H9 (cell line): ENCODE measurements at regions not wholly inside any gene's neighbourhood (a gene's known extent, or its start where the extent isn't known, plus 50 kb on each side); places are given as distances from the start of the nearest gene placed in this dataset.

Experiments
- DNase-seq: peaks from one replicate; pipeline ENCODE4 v3.0.0-alpha.2; 2017
- H2AFZ ChIP-seq: one replicate; pipeline ENCODE4 v1.6.1; 2013; ENCODE audit warnings: mild to moderate bottlenecking, low read length, control low read depth, moderate library complexity
- H2AK5ac ChIP-seq: 2 replicates; pipeline ENCODE4 v1.6.1; 2013; ENCODE audit warnings: low read length, control low read depth, mixed read lengths; ENCODE audit not compliant: insufficient read length
- H2BK120ac ChIP-seq: one replicate; pipeline ENCODE4 v1.6.1; 2013; ENCODE audit warnings: low read depth, mild to moderate bottlenecking, low read length, control low read depth, inconsistent platforms; ENCODE audit not compliant: poor library complexity, severe bottlenecking
- H2BK12ac ChIP-seq: 2 replicates; pipeline ENCODE4 v1.6.1; 2013; ENCODE audit warnings: low read length, control low read depth, mixed read lengths, low read depth; ENCODE audit not compliant: insufficient read length
- H2BK15ac ChIP-seq: 2 replicates; pipeline ENCODE4 v1.6.1; 2013; ENCODE audit warnings: low read depth, low read length, control low read depth
- H2BK20ac ChIP-seq: one replicate; pipeline ENCODE4 v1.6.1; 2013; ENCODE audit warnings: low read depth, mild to moderate bottlenecking, low read length, control low read depth, inconsistent platforms; ENCODE audit not compliant: poor library complexity, severe bottlenecking
- H2BK5ac ChIP-seq: 2 replicates; pipeline ENCODE4 v1.6.1; 2013; ENCODE audit warnings: low read length, control low read depth, mixed read lengths; ENCODE audit not compliant: insufficient read length
- H3K14ac ChIP-seq: 2 replicates; pipeline ENCODE4 v1.6.1; 2013; ENCODE audit warnings: low read length, control low read depth; ENCODE audit not compliant: insufficient read depth
- H3K18ac ChIP-seq: 2 replicates; pipeline ENCODE4 v1.6.1; 2013; ENCODE audit warnings: low read depth, mild to moderate bottlenecking, mixed read lengths, low read length, control low read depth; ENCODE audit not compliant: insufficient read length
- H3K23ac ChIP-seq: 2 replicates; pipeline ENCODE4 v1.6.1; 2013; ENCODE audit warnings: low read length, control low read depth, mixed read lengths, low read depth; ENCODE audit not compliant: insufficient read length
- H3K23me2 ChIP-seq: 2 replicates; pipeline ENCODE4 v1.6.1; 2013; ENCODE audit warnings: low read depth, mild to moderate bottlenecking, mixed read lengths, low read length, control low read depth; ENCODE audit not compliant: insufficient read length, poor library complexity, severe bottlenecking
- H3K27ac ChIP-seq: 2 replicates; pipeline ENCODE4 v1.5.1; 2013; ENCODE audit warnings: low read length, control low read depth, mixed read lengths, low read depth; ENCODE audit not compliant: insufficient read length
- H3K27me3 ChIP-seq: 2 replicates; pipeline ENCODE4 v1.6.1; 2013; ENCODE audit warnings: low read length, control low read depth, inconsistent platforms; ENCODE audit not compliant: insufficient read depth
- H3K4ac ChIP-seq: 2 replicates; pipeline ENCODE4 v1.6.1; 2013; ENCODE audit warnings: low read depth, mild to moderate bottlenecking, control low read depth, inconsistent platforms, low read length, moderate library complexity
- H3K4me1 ChIP-seq: 2 replicates; pipeline ENCODE4 v1.6.1; 2013; ENCODE audit warnings: low read length, control low read depth, inconsistent platforms; ENCODE audit not compliant: insufficient read depth
- H3K4me2 ChIP-seq: 2 replicates; pipeline ENCODE4 v1.6.1; 2013; ENCODE audit warnings: low read length, control low read depth, mixed read lengths; ENCODE audit not compliant: insufficient read length, insufficient read depth
- H3K56ac ChIP-seq: 2 replicates; pipeline ENCODE4 v1.6.1; 2013; ENCODE audit warnings: low read depth, mild to moderate bottlenecking, mixed read lengths, low read length, control low read depth; ENCODE audit not compliant: insufficient read length
- H3K79me1 ChIP-seq: 2 replicates; pipeline ENCODE4 v1.6.1; 2013; ENCODE audit warnings: low read depth, mild to moderate bottlenecking, moderate library complexity, low read length, control low read depth, inconsistent platforms; ENCODE audit not compliant: insufficient read depth, poor library complexity, severe bottlenecking
- H3K79me2 ChIP-seq: 2 replicates; pipeline ENCODE4 v1.6.1; 2013; ENCODE audit warnings: low read length, control low read depth, inconsistent platforms; ENCODE audit not compliant: insufficient read depth
- H3K9ac ChIP-seq: 2 replicates; pipeline ENCODE4 v1.6.1; 2013; ENCODE audit warnings: low read length, control low read depth, mixed read lengths; ENCODE audit not compliant: insufficient read length; ENCODE audit errors: extremely low read depth
- H3K9me3 ChIP-seq: one replicate; pipeline ENCODE4 v1.6.1; 2013; ENCODE audit warnings: low read depth, low read length, inconsistent platforms; ENCODE audit not compliant: control insufficient read depth
- H3T11ph ChIP-seq: one replicate; pipeline ENCODE4 v1.6.1; 2013; ENCODE audit warnings: mild to moderate bottlenecking, low read length, control low read depth, inconsistent platforms
- H4K20me1 ChIP-seq: one replicate; pipeline ENCODE4 v1.6.1; 2013; ENCODE audit not compliant: control insufficient read depth, insufficient read length, insufficient read depth
- H4K5ac ChIP-seq: 2 replicates; pipeline ENCODE4 v1.6.1; 2013; ENCODE audit warnings: low read depth, mild to moderate bottlenecking, mixed read lengths, low read length, control low read depth; ENCODE audit not compliant: insufficient read length
- H4K8ac ChIP-seq: replicated peaks from 2 replicates; pipeline ENCODE4 v1.6.1; 2013; ENCODE audit warnings: low read length, control low read depth, mixed read lengths, low read depth; ENCODE audit not compliant: insufficient read length
- H4K91ac ChIP-seq: 2 replicates; pipeline ENCODE4 v1.6.1; 2013; ENCODE audit warnings: low read depth, mild to moderate bottlenecking, moderate library complexity, mixed read lengths, low read length, control low read depth; ENCODE audit not compliant: insufficient read length
- H3K27ac Mint-ChIP-seq, 3 experiments: 2 replicates in 2 of 3; 3 replicates in 1 of 3; pipeline ENCODE4 v1.8.0; 2020 to 2021; ENCODE audit warnings: mixed read lengths in 3 of 3, mild to moderate bottlenecking in 1 of 3, moderate library complexity in 1 of 3
- H3K27me3 Mint-ChIP-seq: 2 replicates; pipeline ENCODE4 v1.8.0; 2021; ENCODE audit warnings: low read depth, mild to moderate bottlenecking, moderate library complexity, mixed read lengths
- H3K36me3 Mint-ChIP-seq, 3 experiments: 2 replicates in 2 of 3; 3 replicates in 1 of 3; pipeline ENCODE4 v1.8.0; 2020 to 2021; ENCODE audit warnings: low read depth in 3 of 3, mixed read lengths in 3 of 3; ENCODE audit not compliant: insufficient read depth in 1 of 3
- H3K4me1 Mint-ChIP-seq, 2 experiments: 2 replicates each; pipeline ENCODE4 v1.8.0; 2020; ENCODE audit warnings: mixed read lengths in 2 of 2
- H3K4me3 Mint-ChIP-seq, 2 experiments: 2 replicates in 1 of 2; 3 replicates in 1 of 2; pipeline ENCODE4 v1.8.0; 2020 to 2021; ENCODE audit warnings: mild to moderate bottlenecking in 2 of 2, mixed read lengths in 2 of 2, moderate library complexity in 1 of 2
- H3K9me3 Mint-ChIP-seq, 2 experiments: 2 replicates in 1 of 2; 3 replicates in 1 of 2; pipeline ENCODE4 v1.8.0; 2020; ENCODE audit warnings: mild to moderate bottlenecking in 2 of 2, mixed read lengths in 2 of 2, moderate library complexity in 1 of 2
- CTCF ChIP-seq: fragments of 200-600 bp; sonication (generic); conservative IDR thresholded peaks from 3 replicates; pipeline ENCODE4 v1.8.0; 2021; ENCODE audit warnings: antibody characterized with exemption, mild to moderate bottlenecking
- WGBS: extraction: QIAGEN DNeasy Blood & Tissue Kit; methylation state at CpG from one replicate; pipeline ENCODE4 v1.1.7; 2013; ENCODE audit warnings: missing lambda C conversion rate, low lambda C conversion rate, mixed read lengths; ENCODE audit not compliant: insufficient read length; ENCODE audit errors: extremely low coverage; 5-methylcytosine and 5-hydroxymethylcytosine counted together

DNA sequence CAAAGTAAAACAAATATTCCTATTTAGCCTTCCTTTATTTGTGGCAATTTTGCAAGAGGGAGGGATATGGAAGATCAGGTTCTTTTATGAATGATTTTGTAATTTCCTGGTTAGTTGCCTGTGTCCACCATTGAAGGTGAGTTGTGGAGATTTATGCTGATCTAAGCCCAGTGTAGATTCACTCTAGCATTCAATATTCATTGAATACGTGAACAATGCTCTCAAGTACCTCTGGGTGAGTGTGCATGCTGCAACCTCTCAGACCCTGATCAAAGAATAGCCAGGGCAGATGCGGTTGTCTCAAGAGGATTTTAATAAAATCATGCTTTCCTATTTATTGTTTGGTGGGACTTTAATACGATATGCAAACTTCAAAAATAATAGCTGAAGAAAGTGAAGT is 628.4 kb downstream of the SPRY1 start:
- no peak overlapping the region for H3K4ac ChIP-seq
- Mint-ChIP-seq H3K4me1 (peaks cover 4 to 17% of the 10 kb centered on the region in 2 experiments; a peak in 2 of 4 replicates), H3K9me3 (no peaks in the 10 kb centered on the region), H3K36me3 (no peaks in the 10 kb centered on the region; a peak in 1 of 7 replicates), H3K4me3 (no peak overlapping the region), H3K27me3 (no peaks in the 10 kb centered on the region), H3K27ac (no peak overlapping the region; a peak in 1 of 7 replicates)
- no peak overlapping the region for H3K9ac ChIP-seq
- no peaks in the 10 kb centered on the region for H3K27me3 ChIP-seq
- no peak overlapping the region for H4K5ac ChIP-seq
- H4K20me1 ChIP-seq, result no peaks in the 10 kb centered on the region
- no peak overlapping the region for H2AFZ ChIP-seq
- no peaks in the 10 kb centered on the region; the same call in 1 of the 2 replicates for H3K4me1 ChIP-seq
- no peaks in the 10 kb centered on the region for H3K79me1 ChIP-seq
- no peak overlapping the region for H3K56ac ChIP-seq
- no peak overlapping the region for H3K4me2 ChIP-seq
- H3K14ac ChIP-seq, result no peak overlapping the region
- no peak overlapping the region for H2BK12ac ChIP-seq
- H3K9me3 ChIP-seq, result no peaks in the 10 kb centered on the region
- H4K8ac ChIP-seq, result no peak overlapping the region
- no peaks in the 10 kb centered on the region for H3K23me2 ChIP-seq
- WGBS, result no CpG with 5 or more reads among the region's 3 CpGs
- DNase-seq, result no peak
- no peaks in the 10 kb centered on the region for H3K79me2 ChIP-seq
- no peak overlapping the region for H3T11ph ChIP-seq
- no peak overlapping the region for H2BK5ac ChIP-seq
- H3K23ac ChIP-seq, result no peak overlapping the region
- H2BK120ac ChIP-seq, result no peak overlapping the region
- H2BK20ac ChIP-seq, result no peak overlapping the region
- no peak overlapping the region for H4K91ac ChIP-seq
- no peak overlapping the region for H3K18ac ChIP-seq
- H3K27ac ChIP-seq, result no peak overlapping the region
- no peak overlapping the region for H2AK5ac ChIP-seq
- no peak overlapping the region for H2BK15ac ChIP-seq
- no peak for TF ChIP-seq CTCF
